CD8-positive, alpha-beta memory T cell (primary cell): ENCODE measurements at regions not wholly inside any gene's neighbourhood (a gene's known extent, or its start where the extent isn't known, plus 50 kb on each side); places are given as distances from the start of the nearest gene placed in this dataset.

Experiments
- CTCF ChIA-PET: fragments of 350-600 bp; sonication (Branson Sonifier 250); formaldehyde crosslinking; loops from one replicate; lab custom pipeline; 2021; ENCODE audit warnings: antibody characterized with exemption; lab: Charles Lee
- POLR2A ChIA-PET: fragments of 350-600 bp; sonication (Branson Sonifier 250); formaldehyde crosslinking; loops from one replicate; lab custom pipeline; 2021; ENCODE audit warnings: antibody characterized with exemption; lab: Charles Lee
- DNase-seq, 5 donors: peaks; one replicate each; pipeline versions ENCODE4 v3.0.0 to v3.0.0-alpha.2; 2020 to 2022; ENCODE audit warnings: mixed read lengths in 1 of 5
- H3K27ac ChIP-seq: one replicate; pipeline ENCODE4 v1.7.0; 2013; ENCODE audit warnings: low read depth, mild to moderate bottlenecking, low read length, moderate library complexity
- H3K27me3 ChIP-seq: 2 replicates; pipeline ENCODE4 v1.7.0; 2013; ENCODE audit warnings: low read length, mild to moderate bottlenecking; ENCODE audit not compliant: insufficient read depth, poor library complexity, severe bottlenecking
- H3K36me3 ChIP-seq: 2 replicates; pipeline ENCODE4 v1.7.0; 2013; ENCODE audit warnings: mild to moderate bottlenecking, low read length, moderate library complexity; ENCODE audit not compliant: insufficient read depth
- H3K4me1 ChIP-seq: 2 replicates; pipeline ENCODE4 v1.7.0; 2013; ENCODE audit warnings: mild to moderate bottlenecking, low read length, moderate library complexity; ENCODE audit not compliant: insufficient read depth
- H3K4me3 ChIP-seq: 2 replicates; pipeline ENCODE4 v1.7.0; 2013; ENCODE audit warnings: mild to moderate bottlenecking, low read length
- H3K9me3 ChIP-seq: 2 replicates; pipeline ENCODE4 v1.7.0; 2013; ENCODE audit warnings: mild to moderate bottlenecking, low read length
- H3K27ac Mint-ChIP-seq, 8 donors: one replicate each; pipeline ENCODE4 v1.8.0; 2020 to 2021; ENCODE audit warnings: mixed read lengths in 8 of 8, mild to moderate bottlenecking in 6 of 8, inconsistent platforms in 3 of 8, moderate library complexity in 3 of 8
- H3K27me3 Mint-ChIP-seq, 2 donors: one replicate each; pipeline ENCODE4 v1.8.0; 2020 to 2021; ENCODE audit warnings: mixed read lengths in 2 of 2, mild to moderate bottlenecking in 1 of 2, moderate library complexity in 1 of 2
- H3K36me3 Mint-ChIP-seq, 3 donors: one replicate each; pipeline ENCODE4 v1.8.0; 2020 to 2021; ENCODE audit warnings: mixed read lengths in 3 of 3, inconsistent platforms in 1 of 3, mild to moderate bottlenecking in 1 of 3
- H3K4me1 Mint-ChIP-seq, 3 donors: one replicate each; pipeline ENCODE4 v1.8.0; 2020 to 2021; ENCODE audit warnings: mixed read lengths in 3 of 3, inconsistent platforms in 1 of 3, mild to moderate bottlenecking in 1 of 3
- H3K4me3 Mint-ChIP-seq, 7 donors: one replicate each; pipeline ENCODE4 v1.8.0; 2020 to 2021; ENCODE audit warnings: mixed read lengths in 7 of 7, mild to moderate bottlenecking in 6 of 7, moderate library complexity in 4 of 7, inconsistent platforms in 2 of 7
- H3K9me3 Mint-ChIP-seq, 5 donors: one replicate each; pipeline ENCODE4 v1.8.0; 2020 to 2022; ENCODE audit warnings: mixed read lengths in 5 of 5, mild to moderate bottlenecking in 3 of 5, moderate library complexity in 2 of 5, inconsistent platforms in 1 of 5

DNA sequence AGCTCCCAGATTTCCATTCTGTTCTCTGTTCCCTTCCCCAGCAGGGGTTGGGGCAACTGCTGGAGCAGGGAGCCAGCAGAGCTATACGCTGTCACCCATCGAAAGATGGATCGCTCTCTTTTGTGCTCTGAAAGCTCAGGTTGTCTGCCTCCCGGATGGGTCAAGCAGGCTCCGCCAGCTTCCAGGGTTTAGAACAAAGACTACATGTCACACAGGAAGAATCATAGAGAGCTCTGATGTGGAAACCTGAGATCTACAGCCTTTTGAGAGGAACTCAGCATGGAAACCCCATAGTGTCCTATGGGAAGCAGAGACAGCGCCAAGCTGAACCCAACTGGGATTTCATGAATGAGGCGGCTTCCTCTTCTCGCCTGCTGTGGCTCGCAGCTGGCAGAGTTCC, 205.4 kb downstream of the HS3ST1 start:
- Mint-ChIP-seq H3K27ac (no peak overlapping the region), H3K4me3 (no peak overlapping the region), H3K27me3 (no peaks in the 10 kb centered on the region), H3K4me1 (no peaks in the 10 kb centered on the region), H3K36me3 (no peaks in the 10 kb centered on the region), H3K9me3 (peaks cover 0 to 2% (median 0%) of the 10 kb centered on the region in 5 donors)
- Histone ChIP-seq H3K9me3 (no peaks in the 10 kb centered on the region), H3K27me3 (no peaks in the 10 kb centered on the region), H3K4me3 (no peak overlapping the region), H3K4me1 (no peaks in the 10 kb centered on the region), H3K36me3 (no peaks in the 10 kb centered on the region), H3K27ac (no peak overlapping the region)
- POLR2A ChIA-PET = no interaction called here
- DNase-seq = no peak
- CTCF ChIA-PET = no interaction called here

GRCh38 chr4:11218692-11219091, 210.0 kb downstream of the HS3ST1 start:
- H3K4me3 ChIP-seq = no peak overlapping the region
- DNase-seq = no peak
- H3K9me3 ChIP-seq = no peaks in the 10 kb centered on the region
- Mint-ChIP-seq H3K4me3 (no peak overlapping the region), H3K27ac (no peak overlapping the region), H3K9me3 (peaks cover 0 to 3% (median 0%) of the 10 kb centered on the region in 5 donors), H3K36me3 (no peaks in the 10 kb centered on the region), H3K27me3 (no peaks in the 10 kb centered on the region), H3K4me1 (no peaks in the 10 kb centered on the region)
- no peaks in the 10 kb centered on the region for H3K4me1 ChIP-seq
- no peaks in the 10 kb centered on the region for H3K36me3 ChIP-seq
- CTCF ChIA-PET = no interaction called here
- POLR2A ChIA-PET = no interaction called here
- no peak overlapping the region for H3K27ac ChIP-seq
- H3K27me3 ChIP-seq = no peaks in the 10 kb centered on the region

- no peak for DNase-seq
- Mint-ChIP-seq H3K27me3 (no peaks in the 10 kb centered on the region), H3K9me3 (peaks cover 0 to 3% (median 0%) of the 10 kb centered on the region in 5 donors), H3K4me3 (no peak overlapping the region), H3K27ac (no peak overlapping the region), H3K36me3 (no peaks in the 10 kb centered on the region), H3K4me1 (no peaks in the 10 kb centered on the region)
- no peak overlapping the region for H3K4me3 ChIP-seq
- ChIA-PET POLR2A (no interaction called here), CTCF (no interaction called here)
- H3K4me1 ChIP-seq = no peaks in the 10 kb centered on the region
- no peaks in the 10 kb centered on the region for H3K9me3 ChIP-seq
- no peak overlapping the region for H3K27ac ChIP-seq
- H3K27me3 ChIP-seq = no peaks in the 10 kb centered on the region
- H3K36me3 ChIP-seq = no peaks in the 10 kb centered on the region
Observed at GRCh38 chr4:11216520-11216919, 212.2 kb downstream of the HS3ST1 start.

DNA sequence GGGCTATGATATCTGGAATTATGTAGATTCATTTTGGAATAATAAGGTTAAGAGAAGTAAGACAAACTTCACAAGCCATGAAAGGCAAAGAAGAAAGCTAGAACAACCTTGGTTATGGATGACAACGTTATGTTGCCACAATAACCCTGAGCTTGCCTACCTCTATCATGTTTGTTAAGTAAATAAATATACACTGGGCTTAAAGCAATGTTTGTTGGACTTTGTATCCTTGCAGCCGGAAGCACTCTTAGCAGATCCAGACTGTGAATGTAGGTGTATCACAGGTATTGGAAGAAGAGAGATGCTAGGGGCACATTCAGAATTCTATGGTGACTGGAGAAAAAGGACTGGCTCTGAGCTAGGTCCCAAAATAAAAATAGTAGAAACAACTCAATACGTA, 214.4 kb downstream of the HS3ST1 start:
- Histone ChIP-seq H3K27me3 (no peaks in the 10 kb centered on the region), H3K4me1 (no peaks in the 10 kb centered on the region), H3K36me3 (no peaks in the 10 kb centered on the region), H3K9me3 (no peaks in the 10 kb centered on the region), H3K4me3 (no peak overlapping the region), H3K27ac (no peak overlapping the region)
- Mint-ChIP-seq H3K9me3 (peaks cover 0 to 3% (median 0%) of the 10 kb centered on the region in 5 donors), H3K36me3 (no peaks in the 10 kb centered on the region), H3K4me3 (no peak overlapping the region), H3K27me3 (no peaks in the 10 kb centered on the region), H3K27ac (no peak overlapping the region), H3K4me1 (no peaks in the 10 kb centered on the region)
- ChIA-PET CTCF (no interaction called here), POLR2A (no interaction called here)
- no peak for DNase-seq

DNA sequence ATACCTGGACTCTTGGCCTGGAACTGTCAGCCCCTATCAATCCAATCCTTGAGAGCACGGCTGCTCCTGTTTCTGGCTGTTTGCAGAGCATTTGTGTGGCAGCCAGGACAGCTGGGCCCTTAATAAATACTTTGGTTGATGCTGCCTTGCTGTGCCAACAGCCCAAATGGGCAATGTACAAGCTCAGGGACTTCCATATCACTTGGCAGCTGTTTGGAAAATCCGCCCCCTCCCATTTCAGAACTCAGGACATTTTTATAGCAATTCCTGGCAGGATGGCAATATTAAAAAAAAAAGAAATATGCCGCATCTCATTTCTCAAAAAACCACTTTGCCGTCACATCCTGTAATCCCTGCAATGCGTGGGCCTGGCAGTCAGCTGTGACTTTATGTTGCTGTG, 218.9 kb downstream of the HS3ST1 start:
- Histone ChIP-seq H3K9me3 (no peaks in the 10 kb centered on the region), H3K4me3 (no peak overlapping the region), H3K27ac (no peak overlapping the region), H3K4me1 (no peaks in the 10 kb centered on the region), H3K27me3 (no peaks in the 10 kb centered on the region), H3K36me3 (no peaks in the 10 kb centered on the region)
- Mint-ChIP-seq H3K4me1 (no peaks in the 10 kb centered on the region), H3K27me3 (peaks cover 0 to 1% of the 10 kb centered on the region in 2 donors), H3K36me3 (no peaks in the 10 kb centered on the region), H3K4me3 (no peak overlapping the region), H3K27ac (no peak overlapping the region), H3K9me3 (peaks cover 4 to 11% (median 8%) of the 10 kb centered on the region in 5 donors)
- POLR2A ChIA-PET = no interaction called here
- CTCF ChIA-PET = no interaction called here
- no peak for DNase-seq

DNA sequence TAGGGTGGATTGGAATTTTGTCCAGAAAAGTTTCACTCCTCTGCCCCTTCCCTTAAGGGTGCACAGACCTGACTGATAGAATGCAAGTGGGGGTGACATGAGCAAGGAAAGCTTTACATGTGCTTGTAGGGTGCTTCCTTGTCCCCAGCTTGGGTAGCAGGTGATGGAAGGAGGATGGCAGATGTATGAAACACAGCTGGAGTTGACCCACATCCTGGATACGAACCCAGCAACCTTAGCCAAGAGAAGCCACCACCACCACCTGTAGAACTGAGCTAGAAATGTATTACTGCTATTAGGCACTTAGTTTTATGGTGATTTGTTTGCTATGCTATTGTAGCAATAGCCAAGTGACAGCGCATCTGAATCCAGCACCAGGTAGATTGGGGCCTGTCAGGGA, 227.4 kb downstream of the HS3ST1 start:
- no peaks in the 10 kb centered on the region for H3K27me3 ChIP-seq
- Mint-ChIP-seq H3K4me1 (no peaks in the 10 kb centered on the region), H3K36me3 (no peaks in the 10 kb centered on the region), H3K27me3 (no peaks in the 10 kb centered on the region), H3K4me3 (no peak overlapping the region), H3K9me3 (peaks cover 0 to 3% (median 2%) of the 10 kb centered on the region in 5 donors), H3K27ac (no peak overlapping the region)
- no peaks in the 10 kb centered on the region for H3K4me1 ChIP-seq
- no peaks in the 10 kb centered on the region for H3K9me3 ChIP-seq
- CTCF ChIA-PET = no interaction called here
- POLR2A ChIA-PET = no interaction called here
- no peak for DNase-seq
- H3K36me3 ChIP-seq = no peaks in the 10 kb centered on the region
- H3K4me3 ChIP-seq = no peak overlapping the region
- H3K27ac ChIP-seq = no peak overlapping the region

- no peak for DNase-seq
- CTCF ChIA-PET = no interaction called here
- Mint-ChIP-seq H3K9me3 (peaks cover 0 to 3% (median 0%) of the 10 kb centered on the region in 5 donors), H3K27ac (no peak overlapping the region), H3K4me1 (no peaks in the 10 kb centered on the region), H3K36me3 (no peaks in the 10 kb centered on the region), H3K4me3 (no peak overlapping the region), H3K27me3 (no peaks in the 10 kb centered on the region)
- no peaks in the 10 kb centered on the region for H3K9me3 ChIP-seq
- H3K27ac ChIP-seq = no peak overlapping the region
- H3K27me3 ChIP-seq = no peaks in the 10 kb centered on the region
- POLR2A ChIA-PET = no interaction called here
- no peaks in the 10 kb centered on the region for H3K36me3 ChIP-seq
- H3K4me3 ChIP-seq = no peak overlapping the region
- H3K4me1 ChIP-seq = no peaks in the 10 kb centered on the region
Observed at GRCh38 chr4:11198516-11199305, 230.0 kb downstream of the HS3ST1 start.

GRCh38 chr4:11197631-11198341, 230.9 kb downstream of the HS3ST1 start:
- no peaks in the 10 kb centered on the region for H3K36me3 Mint-ChIP-seq

More at GRCh38 chr4:11197631-11198341, 230.9 kb downstream of the HS3ST1 start:
- H3K9me3 ChIP-seq = no peaks in the 10 kb centered on the region
- DNase-seq = no peak
- ChIA-PET POLR2A (no interaction called here), CTCF (no interaction called here)
- no peaks in the 10 kb centered on the region for H3K36me3 ChIP-seq
- no peaks in the 10 kb centered on the region for H3K4me1 ChIP-seq
- no peak overlapping the region for H3K27ac ChIP-seq
- Mint-ChIP-seq H3K9me3 (peaks cover 0 to 3% (median 0%) of the 10 kb centered on the region in 5 donors), H3K27ac (no peak overlapping the region), H3K27me3 (no peaks in the 10 kb centered on the region), H3K4me1 (no peaks in the 10 kb centered on the region), H3K4me3 (no peak overlapping the region)
- no peak overlapping the region for H3K4me3 ChIP-seq
- no peaks in the 10 kb centered on the region for H3K27me3 ChIP-seq
